Esophagus squamous epithelium (tissue), 5 donors: ENCODE measurements at regions not wholly inside any gene's neighbourhood (a gene's known extent, or its start where the extent isn't known, plus 50 kb on each side); places are given as distances from the start of the nearest gene placed in this dataset.

Source experiments
- DNase-seq: peaks from one replicate; lab custom pipeline; 2025; lab: John Stamatoyannopoulos, UW
- H3K27ac ChIP-seq, 4 donors: fragments of 200-600 bp; sonication (generic); one replicate each; pipeline ENCODE4 v1.5.1; 2016 to 2019; ENCODE audit warnings: mild to moderate bottlenecking in 1 of 4
- H3K27me3 ChIP-seq, 4 donors: fragments of 200-600 bp; sonication (generic); 1 replicate in 3 of 4; 2 replicates in 1 of 4; pipeline versions ENCODE4 v1.5.1 to v1.6.0; 2017 to 2021; ENCODE audit warnings: antibody characterized with exemption in 1 of 4
- H3K36me3 ChIP-seq, 3 donors: fragments of 200-600 bp; sonication (generic); one replicate each; pipeline ENCODE4 v1.5.1; 2016 to 2019
- H3K4me1 ChIP-seq, 3 donors: fragments of 200-600 bp; sonication (generic); one replicate each; pipeline ENCODE4 v1.5.1; 2017 to 2019
- H3K4me3 ChIP-seq, 4 donors: fragments of 200-600 bp; sonication (generic); 1 replicate in 3 of 4; 2 replicates in 1 of 4; pipeline ENCODE4 v1.5.1; 2016 to 2019; ENCODE audit warnings: mild to moderate bottlenecking in 2 of 4, moderate library complexity in 1 of 4
- H3K9me3 ChIP-seq, 3 donors: fragments of 200-600 bp; sonication (generic); one replicate each; pipeline ENCODE4 v1.5.1; 2016 to 2019
- POLR2A ChIP-seq, 4 donors: fragments of 450-650 bp; IDR thresholded peaks; one replicate each; pipeline ENCODE4 v1.6.1; 2017; ENCODE audit warnings: antibody characterized with exemption in 4 of 4, mild to moderate bottlenecking in 4 of 4, moderate library complexity in 3 of 4
- WGBS, 2 donors: methylation state at CpG; one replicate each; pipeline ENCODE4 v1.1.5; 2018; 5-methylcytosine and 5-hydroxymethylcytosine counted together
- intact Hi-C: fragments of 100-400 bp; cut with DNase I; formaldehyde crosslinking; loops from one replicate; pipeline ENCODE4 v1.15.0; 2022
- TF ChIP-seq, protein P1 (sequence below), 6 experiments: fragments of 450-650 bp in 4 of 6; fragments of 200-600 bp in 2 of 6; sonication (generic) in 2 of 6; IDR thresholded peaks; one replicate each; pipeline ENCODE4 v1.5.1; 2016 to 2019; ENCODE audit warnings: antibody characterized with exemption in 6 of 6, mild to moderate bottlenecking in 4 of 6, moderate library complexity in 4 of 6
- donor health status: DM: yes; HTN: yes; CAD: no.

DNA sequence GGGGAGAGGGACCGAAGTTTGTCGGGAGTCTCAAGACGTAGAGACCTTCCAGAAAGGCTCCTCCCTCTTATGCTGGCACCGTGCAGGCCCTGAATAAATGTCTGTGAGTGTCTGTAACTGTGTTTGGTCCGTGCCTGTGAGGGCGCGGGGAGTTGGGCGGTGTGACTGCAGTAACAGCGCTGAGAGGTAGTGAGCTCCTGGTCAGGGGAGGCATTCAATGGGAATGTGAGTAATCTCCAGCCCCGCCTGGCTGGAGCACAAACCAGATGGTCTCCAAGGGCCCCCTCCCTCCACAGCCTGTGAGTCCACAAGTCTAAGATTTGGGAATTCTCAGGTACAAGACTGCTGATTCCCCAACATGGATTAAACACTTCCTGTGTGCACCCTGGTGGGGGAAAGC is 100.0 kb downstream of the HMX1 start:
- intact Hi-C loops, result no loop called here
- WGBS, 2 donors, result 72 to 80% methylated on average over 3 to 8 of the region's 10 CpGs
- TF ChIP-seq, protein P1, sequence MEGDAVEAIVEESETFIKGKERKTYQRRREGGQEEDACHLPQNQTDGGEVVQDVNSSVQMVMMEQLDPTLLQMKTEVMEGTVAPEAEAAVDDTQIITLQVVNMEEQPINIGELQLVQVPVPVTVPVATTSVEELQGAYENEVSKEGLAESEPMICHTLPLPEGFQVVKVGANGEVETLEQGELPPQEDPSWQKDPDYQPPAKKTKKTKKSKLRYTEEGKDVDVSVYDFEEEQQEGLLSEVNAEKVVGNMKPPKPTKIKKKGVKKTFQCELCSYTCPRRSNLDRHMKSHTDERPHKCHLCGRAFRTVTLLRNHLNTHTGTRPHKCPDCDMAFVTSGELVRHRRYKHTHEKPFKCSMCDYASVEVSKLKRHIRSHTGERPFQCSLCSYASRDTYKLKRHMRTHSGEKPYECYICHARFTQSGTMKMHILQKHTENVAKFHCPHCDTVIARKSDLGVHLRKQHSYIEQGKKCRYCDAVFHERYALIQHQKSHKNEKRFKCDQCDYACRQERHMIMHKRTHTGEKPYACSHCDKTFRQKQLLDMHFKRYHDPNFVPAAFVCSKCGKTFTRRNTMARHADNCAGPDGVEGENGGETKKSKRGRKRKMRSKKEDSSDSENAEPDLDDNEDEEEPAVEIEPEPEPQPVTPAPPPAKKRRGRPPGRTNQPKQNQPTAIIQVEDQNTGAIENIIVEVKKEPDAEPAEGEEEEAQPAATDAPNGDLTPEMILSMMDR (IDR thresholded peaks at IDR 0.05), result no peak
- no peak for TF ChIP-seq POLR2A (IDR thresholded peaks at IDR 0.05)
- Histone ChIP-seq H3K4me1 (no peaks in the 10 kb centered on the region), H3K36me3 (no peaks in the 10 kb centered on the region), H3K27me3 (peaks cover 0 to 22% (median 0%) of the 10 kb centered on the region in 4 donors), H3K9me3 (no peaks in the 10 kb centered on the region), H3K27ac (no peak overlapping the region), H3K4me3 (no peak overlapping the region)
- no peak for DNase-seq

DNA sequence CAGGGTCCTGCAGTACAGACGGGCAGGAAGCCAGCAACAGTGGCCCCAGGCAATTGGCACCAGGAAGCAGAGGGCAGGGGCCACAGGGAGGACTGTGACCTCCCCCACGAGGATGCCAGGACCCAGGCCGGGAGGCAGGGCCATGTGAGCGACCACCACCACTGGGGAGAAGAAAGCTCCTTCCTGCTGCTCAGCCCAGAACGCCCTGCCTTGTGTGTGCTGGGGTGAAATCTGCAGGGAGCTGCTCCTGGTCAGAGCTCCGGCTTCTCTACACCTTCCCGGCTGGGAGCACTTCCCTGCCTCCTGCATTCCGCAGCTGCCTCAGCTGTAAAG is 100.4 kb downstream of the HMX1 start:
- TF ChIP-seq POLR2A (IDR thresholded peaks at IDR 0.05), result no peak
- TF ChIP-seq, protein P1 (IDR thresholded peaks at IDR 0.05), result no peak
- Histone ChIP-seq H3K9me3 (no peaks in the 10 kb centered on the region), H3K4me1 (no peaks in the 10 kb centered on the region), H3K4me3 (no peak overlapping the region), H3K36me3 (no peaks in the 10 kb centered on the region), H3K27me3 (peaks cover 0 to 27% (median 0%) of the 10 kb centered on the region in 4 donors), H3K27ac (no peak overlapping the region)
- 0% methylated on average over 1 of the region's 8 CpGs; no CpG with 5 or more reads in 1 of the 2 donors for WGBS, 2 donors
- intact Hi-C loops, result no loop called here
- DNase-seq, result no peak

DNA sequence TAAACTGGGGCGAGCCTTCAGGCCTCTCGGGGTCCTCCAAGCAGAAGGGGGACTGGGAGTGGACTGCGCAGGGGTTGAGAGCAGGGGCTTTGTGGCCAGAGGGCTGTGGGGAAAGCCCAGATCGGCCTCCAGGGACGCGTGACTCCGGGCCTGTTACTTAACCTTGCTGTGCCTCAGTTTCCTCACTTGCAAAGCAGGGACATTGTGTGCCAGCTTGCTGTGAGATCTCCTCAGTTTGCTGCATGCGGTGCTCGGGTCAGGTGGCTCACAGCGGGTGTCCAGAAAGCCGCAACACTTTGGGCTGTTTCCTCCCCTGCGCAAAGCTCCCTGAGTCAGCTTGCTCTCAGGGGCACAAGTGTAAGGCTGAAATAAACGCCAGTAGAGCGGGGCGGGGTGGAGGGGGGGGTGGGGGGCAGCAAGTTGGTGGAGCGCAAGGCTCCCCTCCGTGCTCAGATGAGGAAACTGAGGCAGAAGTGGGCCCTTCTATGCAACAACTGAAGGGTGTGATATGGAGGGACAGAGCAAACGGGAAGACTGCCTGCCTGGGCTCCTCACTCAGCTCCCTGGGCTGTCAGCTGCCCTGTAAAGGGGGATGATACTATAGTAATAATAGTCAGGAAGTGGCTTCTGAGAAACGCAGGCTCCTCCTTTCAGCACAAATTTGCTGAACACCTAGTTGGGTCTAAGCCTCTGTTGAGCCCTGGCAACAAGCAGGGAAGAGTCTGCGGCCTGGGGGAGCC is 101.0 kb downstream of the HMX1 start:
- Histone ChIP-seq H3K27ac (no peak overlapping the region), H3K4me1 (no peaks in the 10 kb centered on the region), H3K27me3 (peaks cover 0 to 32% (median 0%) of the 10 kb centered on the region in 4 donors), H3K9me3 (no peaks in the 10 kb centered on the region), H3K4me3 (no peak overlapping the region), H3K36me3 (no peaks in the 10 kb centered on the region)
- TF ChIP-seq, protein P1 (IDR thresholded peaks at IDR 0.05), result no peak
- TF ChIP-seq POLR2A (IDR thresholded peaks at IDR 0.05), result no peak
- no peak for DNase-seq
- intact Hi-C loops, result no loop called here
- 43 to 60% methylated on average over 2 to 3 of the region's 20 CpGs for WGBS, 2 donors

DNA sequence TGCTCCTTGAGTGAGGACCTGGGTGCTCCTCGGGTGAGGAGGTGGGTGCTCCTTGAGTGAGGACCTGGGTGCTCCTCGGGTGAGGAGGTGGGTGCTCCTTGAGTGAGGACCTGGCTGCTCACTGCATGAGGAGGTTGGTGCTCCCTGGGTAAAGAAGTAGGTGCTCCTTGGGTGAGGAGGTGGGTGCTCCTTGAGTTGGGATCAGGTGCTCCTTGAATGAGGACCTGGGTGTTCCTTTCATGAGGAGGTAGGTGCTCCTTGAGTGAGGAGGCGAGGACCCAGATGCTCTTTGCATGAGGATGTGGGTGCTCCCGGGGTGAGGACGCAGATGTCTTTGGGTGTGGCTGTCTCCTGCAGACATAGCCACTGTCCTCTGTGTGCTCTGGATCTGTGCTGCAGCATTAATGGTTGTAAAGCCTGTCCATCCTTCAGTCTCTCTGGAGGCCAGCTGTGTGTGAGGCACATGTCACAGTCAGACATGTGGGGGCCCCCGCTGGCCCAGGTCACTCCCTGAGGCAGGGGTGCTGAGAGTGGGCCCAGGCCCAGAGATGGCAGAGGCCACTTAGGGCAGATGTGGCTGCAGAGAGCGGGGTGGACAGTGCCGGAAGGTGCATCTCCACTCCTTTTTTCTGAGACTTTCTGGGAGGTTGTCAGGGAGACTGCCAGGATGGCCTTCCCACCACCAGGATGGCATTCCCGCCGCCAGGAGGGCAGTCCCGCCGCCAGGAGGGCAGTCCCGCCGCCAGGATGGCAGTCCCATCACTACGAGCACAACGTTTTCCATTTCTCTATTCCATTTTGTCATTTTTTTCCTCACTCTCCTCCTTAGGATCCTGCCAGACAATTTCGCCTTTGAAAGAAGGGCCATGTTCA is 101.8 kb downstream of the HMX1 start:
- no peaks in the 10 kb centered on the region for H3K4me1 ChIP-seq
- H3K27ac ChIP-seq, result no peak overlapping the region
- intact Hi-C loops, result no loop called here
- no peaks in the 10 kb centered on the region for H3K36me3 ChIP-seq
- H3K9me3 ChIP-seq, result no peaks in the 10 kb centered on the region
- TF ChIP-seq, protein P1 (IDR thresholded peaks at IDR 0.05), result no peak
- no peak for TF ChIP-seq POLR2A (IDR thresholded peaks at IDR 0.05)
- H3K27me3 ChIP-seq, result peaks cover 0 to 40% (median 0%) of the 10 kb centered on the region in 4 donors
- WGBS, 2 donors, result 75 to 82% methylated on average over 10 to 11 of the region's 17 CpGs
- H3K4me3 ChIP-seq, result no peak overlapping the region
- DNase-seq, result no peak
